HPDE6-E6E7 (cell line): ENCODE measurements at regions not wholly inside any gene's neighbourhood (a gene's known extent, or its start where the extent isn't known, plus 50 kb on each side); places are given as distances from the start of the nearest gene placed in this dataset.

Source experiments
- DNase-seq: peaks from one replicate; pipeline ENCODE4 v3.0.0; 2011; ENCODE audit warnings: missing footprints; ENCODE audit errors: extremely low spot score

- no peak for DNase-seq
These were observed 142.9 kb downstream of the FASLG start for GRCh38 chr1:172801771-172802322.

GRCh38 chr1:172809750-172810149 is 150.8 kb downstream of the FASLG start:
- no peak for DNase-seq

GRCh38 chr1:172810480-172811175 is 151.7 kb downstream of the FASLG start:
- no peak for DNase-seq

GRCh38 chr1:172811694-172812093 is 152.8 kb downstream of the FASLG start:
- no peak for DNase-seq

GRCh38 chr1:172812118-172812517 is 153.2 kb downstream of the FASLG start:
- no peak for DNase-seq

GRCh38 chr1:172813330-172813729 is 154.4 kb downstream of the FASLG start:
- DNase-seq, result no peak

GRCh38 chr1:172814428-172814827 is 155.5 kb downstream of the FASLG start:
- no peak for DNase-seq

- DNase-seq, result no peak
These were observed 156.8 kb downstream of the FASLG start for GRCh38 chr1:172815740-172816139.

- DNase-seq, result no peak
These were observed 160.1 kb downstream of the FASLG start for GRCh38 chr1:172818841-172819527.

GRCh38 chr1:172820475-172821158 is 161.7 kb downstream of the FASLG start:
- no peak for DNase-seq

GRCh38 chr1:172821609-172822274 is 162.8 kb downstream of the FASLG start:
- no peak for DNase-seq

- DNase-seq, result no peak
These were observed 164.0 kb downstream of the FASLG start for GRCh38 chr1:172822886-172823285.

GRCh38 chr1:172823534-172823933 is 164.6 kb downstream of the FASLG start:
- no peak for DNase-seq

GRCh38 chr1:172824209-172824608 is 165.3 kb downstream of the FASLG start:
- DNase-seq, result no peak

GRCh38 chr1:172826096-172826741 is 167.3 kb downstream of the FASLG start:
- peak; percentile 27 for DNase-seq

GRCh38 chr1:172827301-172827700 is 168.4 kb downstream of the FASLG start:
- DNase-seq, result no peak

- no peak for DNase-seq
These were observed 168.9 kb downstream of the FASLG start for GRCh38 chr1:172827841-172828240.

GRCh38 chr1:172832006-172832725 is 173.3 kb downstream of the FASLG start:
- DNase-seq, result no peak

- no peak for DNase-seq
These were observed 175.1 kb downstream of the FASLG start for GRCh38 chr1:172833954-172834353.

GRCh38 chr1:172834609-172835008 is 175.7 kb downstream of the FASLG start:
- DNase-seq, result no peak

- no peak for DNase-seq
These were observed 176.9 kb downstream of the FASLG start for GRCh38 chr1:172835834-172836233.
